ENCODE measurements at regions not wholly inside any gene's neighbourhood (a gene's known extent, or its start where the extent isn't known, plus 50 kb on each side); places are given as distances from the start of the nearest gene placed in this dataset.
"Not testable (repeated sequence)": the region's sequence is repeated elsewhere in the genome, so short reads cannot be mapped to it uniquely, and the experiment has no call there.

- no peak for DNase-seq (ENCODE audit: low spot score)
These were observed 455.9 kb downstream of the ACTL7B start for GRCh38 chr9:108399851-108400250.

DNA sequence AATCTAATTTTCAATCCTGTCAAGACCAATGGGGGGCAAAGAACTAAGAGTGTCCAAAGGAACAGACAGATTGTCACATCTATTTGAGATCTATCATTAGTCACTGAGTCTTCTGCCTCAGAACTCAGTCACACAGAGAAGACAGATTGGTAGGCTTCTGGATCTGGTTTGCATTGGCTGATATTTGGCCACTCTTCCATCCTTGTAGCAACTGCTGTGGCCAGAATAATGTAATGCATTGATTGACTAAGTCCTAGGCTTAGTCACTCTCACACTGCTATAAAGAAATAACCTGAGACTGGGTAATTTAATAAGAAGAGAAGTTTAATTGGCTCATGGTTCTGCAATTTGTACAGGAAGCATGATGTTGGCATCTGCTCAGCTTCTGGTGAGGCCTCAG, 458.5 kb downstream of the ACTL7B start:
- no peak for DNase-seq (ENCODE audit: low spot score)

GRCh38 chr9:108396611-108397010, 459.2 kb downstream of the ACTL7B start:
- DNase-seq (ENCODE audit: low spot score) = no peak

DNA sequence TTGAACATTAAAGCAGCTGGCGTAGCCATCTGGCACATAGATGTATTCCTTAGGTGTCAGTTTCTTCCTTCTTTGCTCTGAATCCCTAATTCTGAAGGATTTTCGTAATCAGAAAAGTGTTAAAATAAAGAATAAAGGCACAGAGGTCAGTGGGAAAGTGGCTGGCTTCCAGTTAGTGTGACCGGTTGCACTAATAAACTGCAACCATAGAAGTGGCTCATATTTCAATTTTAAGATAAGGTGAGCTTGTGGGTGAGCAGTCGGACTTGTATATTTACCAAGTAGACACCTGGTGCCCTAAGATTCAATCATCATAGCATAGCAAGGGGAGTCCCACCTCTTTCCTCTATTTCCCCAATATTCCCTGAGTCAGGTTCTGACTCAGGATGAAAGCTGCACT, 459.6 kb downstream of the ACTL7B start:
- DNase-seq (ENCODE audit: low spot score) = no peak

- DNase-seq (ENCODE audit: low spot score) = no peak
These were observed 460.4 kb downstream of the ACTL7B start for GRCh38 chr9:108395421-108395820.

- no peak for DNase-seq (ENCODE audit: low spot score)
These were observed 461.1 kb downstream of the ACTL7B start for GRCh38 chr9:108394726-108395125.

GRCh38 chr9:108393481-108394001, 462.2 kb downstream of the ACTL7B start:
- DNase-seq (ENCODE audit: low spot score) = not testable (repeated sequence)

DNA sequence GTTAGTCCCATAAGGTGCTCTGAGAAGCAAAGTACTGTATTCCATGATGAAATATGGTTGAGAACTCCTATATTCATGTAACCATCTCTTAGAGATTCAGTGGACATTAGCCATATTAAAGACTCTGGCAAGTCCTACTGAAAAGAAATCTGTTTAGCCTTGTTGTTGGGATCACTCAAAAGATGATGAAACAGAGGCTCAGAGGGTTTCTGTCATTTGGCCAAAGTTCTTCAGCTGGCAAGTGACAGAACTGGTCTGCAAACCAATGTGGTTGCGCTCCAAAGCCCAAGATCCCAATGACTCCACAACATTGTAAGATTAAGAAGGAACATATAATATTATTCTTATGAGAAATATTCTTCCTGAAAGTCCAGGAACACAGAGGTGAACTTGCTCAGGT, 462.9 kb downstream of the ACTL7B start:
- DNase-seq (ENCODE audit: low spot score) = no peak

GRCh38 chr9:108389056-108389455, 466.7 kb downstream of the ACTL7B start:
- DNase-seq (ENCODE audit: low spot score) = no peak

- DNase-seq (ENCODE audit: low spot score) = no peak
These were observed 468.9 kb downstream of the ACTL7B start for GRCh38 chr9:108386859-108387384.

- no peak for DNase-seq (ENCODE audit: low spot score)
These were observed 469.8 kb downstream of the ACTL7B start for GRCh38 chr9:108386032-108386431.

DNA sequence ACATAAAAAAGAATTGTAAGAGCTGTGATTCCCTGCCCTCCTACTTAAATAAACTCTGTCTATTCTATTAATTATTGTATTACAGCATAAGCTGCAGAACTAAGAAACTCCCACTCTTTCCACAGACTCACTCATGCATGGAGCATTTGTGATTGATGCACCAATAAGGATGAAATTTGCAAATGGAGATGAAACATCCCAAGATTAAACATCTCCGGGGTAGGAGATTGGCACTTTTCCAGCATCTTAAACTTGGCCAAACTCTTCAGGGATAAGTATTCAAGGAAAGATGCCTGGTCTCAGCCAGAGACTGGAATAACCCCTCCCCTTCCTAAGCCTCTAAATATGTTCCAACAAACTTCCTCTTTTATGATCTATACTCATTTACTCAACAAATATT, 472.0 kb downstream of the ACTL7B start:
- DNase-seq (ENCODE audit: low spot score) = no peak

DNA sequence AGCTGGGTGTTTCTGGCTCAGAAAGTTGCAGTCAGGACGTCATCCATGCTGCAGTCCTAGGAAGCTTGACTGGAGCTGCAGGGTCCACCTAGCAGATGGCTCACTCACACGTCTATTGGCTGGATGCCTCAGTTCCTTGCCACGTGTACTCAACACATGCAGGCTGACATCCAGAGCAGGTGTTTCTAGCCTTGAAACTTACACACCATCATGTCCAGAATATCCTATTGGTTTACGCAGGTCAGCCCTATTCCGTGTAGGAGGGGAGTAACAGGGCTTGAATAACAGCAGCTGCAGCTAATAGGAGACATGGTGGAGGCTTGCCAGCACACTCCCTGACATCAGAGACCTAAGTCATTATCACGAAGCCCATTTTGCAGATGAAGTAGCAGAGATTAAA, 473.5 kb downstream of the ACTL7B start:
- DNase-seq (ENCODE audit: low spot score) = no peak

- no peak for DNase-seq (ENCODE audit: low spot score)
These were observed 477.9 kb downstream of the ACTL7B start for GRCh38 chr9:108377881-108378280.

DNA sequence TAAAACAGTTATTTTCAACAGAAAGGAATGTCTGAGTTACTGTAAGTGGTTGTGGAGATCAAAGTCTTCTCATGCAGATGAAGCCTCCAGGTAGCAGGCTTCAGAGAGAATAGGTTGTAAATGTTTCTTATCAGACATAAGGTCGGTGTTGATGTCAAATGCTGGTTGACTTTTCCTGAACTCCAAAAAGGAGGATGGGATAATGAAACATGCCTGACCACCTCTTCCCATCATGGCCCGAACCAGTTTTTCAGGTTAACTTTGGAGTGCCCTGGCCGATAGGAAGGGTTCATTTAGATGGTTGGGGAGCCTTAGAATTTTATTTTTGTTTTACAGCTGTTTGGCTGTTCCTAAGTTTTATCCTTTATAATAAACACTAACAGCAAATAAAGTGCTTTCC, 478.4 kb downstream of the ACTL7B start:
- DNase-seq (ENCODE audit: low spot score) = no peak

GRCh38 chr9:108376140-108376539, 479.6 kb downstream of the ACTL7B start:
- no peak for DNase-seq (ENCODE audit: low spot score)

DNA sequence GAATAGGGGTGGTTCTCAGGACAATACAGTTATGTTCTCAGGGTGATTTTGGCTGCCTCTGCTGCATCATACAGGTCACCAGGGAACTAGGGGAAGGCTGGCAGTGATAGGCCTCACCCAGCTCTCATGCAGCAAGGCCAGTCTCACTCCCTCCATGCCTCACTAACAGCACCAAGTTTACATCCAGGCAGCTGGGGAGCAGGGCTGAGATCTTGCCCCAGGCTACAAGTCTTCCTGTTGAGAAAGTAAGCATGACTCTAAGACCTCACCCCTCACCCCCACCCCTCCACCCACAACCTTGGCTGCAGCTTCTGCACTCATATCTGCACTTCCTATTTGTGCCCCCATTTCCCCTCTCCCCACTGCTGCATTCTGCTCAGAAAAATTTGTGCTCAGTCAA, 481.2 kb downstream of the ACTL7B start:
- no peak for DNase-seq (ENCODE audit: low spot score)

- no peak for DNase-seq (ENCODE audit: low spot score)
These were observed 488.6 kb downstream of the ACTL7B start for GRCh38 chr9:108367188-108367587.

DNA sequence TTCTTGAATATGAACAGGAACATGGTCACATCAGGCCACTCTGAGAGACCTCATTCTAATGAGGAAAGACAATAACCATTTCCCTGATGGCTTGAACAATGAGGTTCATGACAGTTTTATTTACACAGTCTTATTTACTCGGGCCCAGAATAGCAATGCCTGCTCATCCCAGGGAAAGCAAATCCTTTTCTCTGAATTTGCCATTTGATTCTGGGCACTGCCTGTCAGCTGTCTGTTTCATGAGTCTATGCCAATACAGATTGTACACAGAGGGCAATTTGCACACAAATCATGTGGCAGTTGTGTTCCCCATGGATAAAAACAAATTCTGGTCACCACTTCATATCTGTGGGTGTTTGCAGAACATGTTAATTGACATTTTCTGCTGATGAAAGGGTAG, 492.5 kb downstream of the ACTL7B start:
- no peak for DNase-seq (ENCODE audit: low spot score)

- DNase-seq (ENCODE audit: low spot score) = no peak
These were observed 495.5 kb downstream of the ACTL7B start for GRCh38 chr9:108360304-108360703.

GRCh38 chr9:108356806-108357205, 499.0 kb downstream of the ACTL7B start:
- DNase-seq (ENCODE audit: low spot score) = no peak

GRCh38 chr9:108351571-108351970, 504.2 kb downstream of the ACTL7B start:
- no peak for DNase-seq (ENCODE audit: low spot score)

DNA sequence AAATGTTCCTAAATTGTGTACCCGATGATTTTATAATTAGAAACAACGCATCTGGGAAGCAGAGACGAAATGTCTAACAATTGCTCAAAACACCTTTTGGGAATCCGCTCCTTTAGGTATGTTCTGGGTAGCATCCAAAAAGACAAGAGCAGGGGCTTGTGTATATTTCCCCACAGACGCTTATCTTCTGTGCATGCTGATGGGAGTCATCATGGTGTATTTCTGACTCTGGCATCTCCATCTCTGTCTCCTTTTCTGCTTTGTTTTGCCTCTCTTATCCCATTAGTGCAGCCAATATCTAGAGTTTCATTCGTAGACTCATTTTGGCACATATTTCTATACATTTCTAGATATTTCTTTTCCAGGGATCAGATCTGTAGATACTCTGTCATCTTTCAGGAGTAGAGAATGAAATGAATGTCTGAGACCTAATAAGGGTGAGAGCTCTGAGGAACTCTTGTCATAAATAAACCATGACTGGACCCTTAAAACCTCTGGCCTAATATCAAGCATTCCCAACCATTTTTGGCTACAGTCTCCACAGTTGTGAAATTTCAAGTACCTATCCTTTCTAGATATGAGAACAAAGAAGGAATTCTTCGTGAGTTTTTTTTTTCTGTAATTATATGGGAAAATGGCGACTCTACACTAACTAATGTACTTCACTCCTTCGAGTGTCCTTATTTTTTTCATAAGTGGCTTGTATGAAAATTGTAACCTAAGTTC, 508.2 kb downstream of the ACTL7B start:
- DNase-seq (ENCODE audit: low spot score) = no peak

GRCh38 chr9:108345826-108346225, 510.0 kb downstream of the ACTL7B start:
- DNase-seq (ENCODE audit: low spot score) = no peak

Measured in NAMALWA (cell line).